ENCODE measurements at regions not wholly inside any gene's neighbourhood (a gene's known extent, or its start where the extent isn't known, plus 50 kb on each side); places are given as distances from the start of the nearest gene placed in this dataset.

DNA sequence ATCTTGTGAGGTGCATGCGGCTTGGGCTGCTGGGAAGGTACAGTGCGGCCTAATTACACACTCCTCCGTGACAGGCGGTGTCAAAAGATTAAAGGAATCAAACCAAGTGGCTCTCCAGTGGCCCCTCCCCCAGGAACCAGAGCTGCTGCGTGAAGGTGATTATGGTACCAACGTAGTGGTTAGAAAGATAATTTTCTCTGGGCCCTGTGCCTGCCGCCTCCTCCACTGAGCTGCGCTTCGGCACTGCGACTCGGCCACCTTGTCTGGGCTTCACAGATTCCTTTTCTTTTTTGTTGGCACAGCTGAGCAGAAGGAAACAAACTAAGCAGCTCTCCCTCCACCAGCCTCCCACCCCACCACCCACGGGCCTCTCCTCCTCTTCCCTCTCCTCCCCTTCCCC, 113.2 kb upstream of the SDK2 start:
- Histone ChIP-seq H4K91ac (replicated peaks; ENCODE audit: insufficient read length, low read length) (peak overlapping the region; percentile 20), H3K79me1 (ENCODE audit: low read depth, low read length) (no peaks in the 10 kb centered on the region), H2BK120ac (replicated peaks; ENCODE audit: low read depth, low read length) (no peak overlapping the region), H2BK20ac (ENCODE audit: low read length) (no peak overlapping the region), H3K23me2 (ENCODE audit: low read depth, low read length) (no peaks in the 10 kb centered on the region), H3K27me3 (replicated peaks in 1 of 4; ENCODE audit: control insufficient read depth in 3 of 4, extremely low read depth in 1 of 4, insufficient read depth in 3 of 4, low read length in 3 of 4) (no peaks in the 10 kb centered on the region; a peak in 1 of 7 replicates), H3K79me2 (ENCODE audit: control insufficient read depth in 1 of 2, insufficient read depth in 2 of 2, low read length in 2 of 2) (no peaks in the 10 kb centered on the region), H2BK12ac (ENCODE audit: low read depth, low read length) (no peak overlapping the region), H2AFZ (ENCODE audit: low read length) (no peak overlapping the region), H2BK15ac (ENCODE audit: low read length) (no peak overlapping the region), H3K9ac (replicated peaks in 1 of 4; ENCODE audit: extremely low read depth in 1 of 4, low read depth in 3 of 4, low read length in 3 of 4) (no peak overlapping the region), H2BK5ac (ENCODE audit: low read depth, low read length) (no peak overlapping the region), H3K4me2 (ENCODE audit: insufficient read depth in 1 of 2, low read depth in 2 of 2, low read length in 2 of 2) (no peak overlapping the region), H3K9me3 (ENCODE audit: insufficient read depth in 2 of 2, low read depth in 1 of 2, low read length in 1 of 2) (no peaks in the 10 kb centered on the region), H4K20me1 (replicated peaks in 1 of 2; ENCODE audit: control insufficient read depth in 1 of 2, insufficient read depth in 2 of 2, low read length in 2 of 2) (peaks cover 0 to 3% of the 10 kb centered on the region in 2 experiments), H4K8ac (ENCODE audit: extremely low read depth, insufficient read depth, low read length) (no peak overlapping the region), H2AK5ac (ENCODE audit: low read depth, low read length) (no peak overlapping the region), H3K4me3 (ENCODE audit: extremely low read depth in 1 of 4, insufficient read depth in 2 of 4, low read depth in 3 of 4, low read length in 4 of 4) (no peak overlapping the region), H4K5ac (ENCODE audit: insufficient read length, low read depth, low read length) (no peak overlapping the region), H3K27ac (ENCODE audit: low read depth, low read length) (no peak overlapping the region), H3K36me3 (ENCODE audit: control insufficient read depth in 2 of 4, insufficient read depth in 4 of 4, low read length in 3 of 4) (no peaks in the 10 kb centered on the region), H3K18ac (ENCODE audit: extremely low read depth, low read length) (peak overlapping the region; percentile 60; the same call in 1 of the 2 replicates), H3K23ac (ENCODE audit: insufficient read length) (no peak overlapping the region), H3K4me1 (replicated peaks in 1 of 4; ENCODE audit: control insufficient read depth in 3 of 4, insufficient read depth in 4 of 4, low read length in 3 of 4) (peaks cover 0 to 23% (median 1%) of the 10 kb centered on the region in 4 experiments; a peak in 4 of 7 replicates), H3K4ac (replicated peaks; ENCODE audit: insufficient read length, low read depth, low read length) (no peak overlapping the region), H3K14ac (ENCODE audit: insufficient read length) (no peak overlapping the region), H3K56ac (replicated peaks; ENCODE audit: insufficient read length, low read depth, low read length) (no peak overlapping the region)
- 90% methylated on average over 11 of the region's 12 CpGs; no CpG with 5 or more reads in 1 of the 2 experiments for WGBS, 2 experiments (ENCODE audit: extremely low coverage in 1 of 2, insufficient coverage in 1 of 2, insufficient read length in 1 of 2, insufficient replicate concordance in 2 of 2, low coverage in 1 of 2, low lambda C conversion rate in 2 of 2, missing lambda C conversion rate in 1 of 2)
- no peak for DNase-seq (ENCODE audit: low read depth in 1 of 2, low spot score in 2 of 2)
- no peak for FAIRE-seq
- POLR2A ChIA-PET (ENCODE audit: partially characterized antibody) = interaction anchor here (1.1 kb wide), 1 partner anchor 10 kb away, joined by 3 read pairs; no protein-coding TSS in a partner anchor
- CTCF ChIA-PET (ENCODE audit: partially characterized antibody) = interaction anchor here (0.8 to 1.7 kb wide), 3 partner anchors 46 to 108 kb away, joined by 4 read pairs; no protein-coding TSS in a partner anchor
- TF ChIP-seq TEAD4 (IDR thresholded peaks at IDR 0.05; ENCODE audit: low read depth, low read length) (no peak), CREB1 (IDR thresholded peaks at IDR 0.05) (no peak), SP2 (IDR thresholded peaks at IDR 0.05; ENCODE audit: low read length) (no peak), NANOG (IDR thresholded peaks at IDR 0.05; ENCODE audit: insufficient read depth, low read depth, low read length, poor library complexity, severe bottlenecking) (no peak), HDAC2 (IDR thresholded peaks at IDR 0.05; ENCODE audit: borderline replicate concordance in 1 of 2, low read depth in 2 of 2, low read length in 2 of 2) (no peak), KDM4A (IDR thresholded peaks at IDR 0.05; ENCODE audit: low read depth, low read length, severe bottlenecking) (no peak), CTBP2 (IDR thresholded peaks at IDR 0.05; ENCODE audit: borderline replicate concordance, insufficient read depth, insufficient read length, low read length) (no peak), ASH2L (IDR thresholded peaks at IDR 0.05; ENCODE audit: low read length) (no peak), KDM5A (IDR thresholded peaks at IDR 0.05; ENCODE audit: low read length) (no peak), SIN3A (conservative IDR thresholded peaks at IDR 0.05 in 1 of 2, IDR thresholded peaks at IDR 0.05 in 1 of 2; ENCODE audit: low read depth in 1 of 2, low read length in 2 of 2) (no peak)
- TF ChIP-seq, protein P1, sequence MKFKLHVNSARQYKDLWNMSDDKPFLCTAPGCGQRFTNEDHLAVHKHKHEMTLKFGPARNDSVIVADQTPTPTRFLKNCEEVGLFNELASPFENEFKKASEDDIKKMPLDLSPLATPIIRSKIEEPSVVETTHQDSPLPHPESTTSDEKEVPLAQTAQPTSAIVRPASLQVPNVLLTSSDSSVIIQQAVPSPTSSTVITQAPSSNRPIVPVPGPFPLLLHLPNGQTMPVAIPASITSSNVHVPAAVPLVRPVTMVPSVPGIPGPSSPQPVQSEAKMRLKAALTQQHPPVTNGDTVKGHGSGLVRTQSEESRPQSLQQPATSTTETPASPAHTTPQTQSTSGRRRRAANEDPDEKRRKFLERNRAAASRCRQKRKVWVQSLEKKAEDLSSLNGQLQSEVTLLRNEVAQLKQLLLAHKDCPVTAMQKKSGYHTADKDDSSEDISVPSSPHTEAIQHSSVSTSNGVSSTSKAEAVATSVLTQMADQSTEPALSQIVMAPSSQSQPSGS (IDR thresholded peaks at IDR 0.05; ENCODE audit: low read length) = no peak
